HG02981 (cell line): ENCODE measurements at regions not wholly inside any gene's neighbourhood (a gene's known extent, or its start where the extent isn't known, plus 50 kb on each side); places are given as distances from the start of the nearest gene placed in this dataset.

Source experiments
- ATAC-seq: cut with Tn5 transposase; IDR thresholded peaks from one replicate; pipeline ENCODE4 v1.9.1; 2021; ENCODE audit warnings: mild to moderate bottlenecking, moderate library complexity; ENCODE audit not compliant: unreplicated experiment

DNA sequence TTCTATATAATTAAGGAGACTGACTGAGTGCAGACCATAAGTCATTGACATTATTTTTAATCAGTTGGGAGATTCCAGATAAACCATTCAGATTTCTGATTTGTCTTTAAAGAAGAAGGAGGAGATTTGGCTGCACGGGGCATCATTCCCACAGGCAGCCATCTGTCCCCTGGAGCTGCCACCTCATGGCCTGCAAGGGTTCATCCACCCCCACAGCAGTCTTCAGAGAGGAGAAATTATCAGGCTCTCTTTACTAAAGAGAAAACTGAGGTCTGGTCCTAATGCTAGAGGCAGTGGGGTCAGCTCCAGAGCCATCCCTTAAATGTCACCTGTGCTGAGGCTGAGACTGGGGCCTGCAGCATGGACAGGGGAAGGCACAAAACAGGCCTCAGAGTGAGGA, 501.3 kb upstream of the SULF2 start:
- ATAC-seq, result no peak

DNA sequence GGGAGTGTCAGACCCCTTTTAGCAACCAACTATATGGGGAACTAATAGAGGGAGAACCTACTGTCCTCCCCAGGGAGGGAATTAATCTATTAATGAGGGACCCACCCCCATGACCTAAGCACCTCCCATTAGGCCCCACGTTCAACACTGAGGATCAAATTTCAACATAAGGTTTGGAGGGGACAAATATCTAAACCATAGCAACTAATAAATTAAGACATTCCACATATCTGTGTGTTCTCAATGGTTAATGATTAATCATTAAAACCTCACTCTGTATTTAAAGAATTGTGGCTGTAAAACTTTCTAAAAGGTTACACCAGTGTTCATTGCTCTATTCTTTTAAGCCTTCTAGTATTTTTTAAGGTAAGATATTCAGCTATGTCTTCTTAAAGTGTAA, 500.4 kb upstream of the SULF2 start:
- no peak for ATAC-seq

DNA sequence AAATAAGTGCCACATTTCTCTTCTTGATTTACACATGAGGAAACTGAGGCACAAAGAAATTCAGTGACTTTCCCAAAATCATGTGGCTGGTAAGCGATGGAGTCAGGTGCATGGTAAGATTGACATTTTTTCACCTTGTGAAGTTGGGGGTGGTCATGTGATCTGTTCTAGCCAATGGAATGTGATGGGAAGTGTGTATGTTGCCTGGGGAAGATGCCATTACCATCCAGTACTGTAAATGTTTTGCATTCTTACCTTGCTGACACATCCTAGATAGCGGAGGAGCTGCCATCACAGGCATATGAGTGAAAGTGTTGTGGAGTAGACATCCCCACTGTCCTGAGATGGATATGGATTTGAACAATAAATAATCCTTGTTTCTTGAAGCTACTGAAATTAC, 499.6 kb upstream of the SULF2 start:
- no peak for ATAC-seq

DNA sequence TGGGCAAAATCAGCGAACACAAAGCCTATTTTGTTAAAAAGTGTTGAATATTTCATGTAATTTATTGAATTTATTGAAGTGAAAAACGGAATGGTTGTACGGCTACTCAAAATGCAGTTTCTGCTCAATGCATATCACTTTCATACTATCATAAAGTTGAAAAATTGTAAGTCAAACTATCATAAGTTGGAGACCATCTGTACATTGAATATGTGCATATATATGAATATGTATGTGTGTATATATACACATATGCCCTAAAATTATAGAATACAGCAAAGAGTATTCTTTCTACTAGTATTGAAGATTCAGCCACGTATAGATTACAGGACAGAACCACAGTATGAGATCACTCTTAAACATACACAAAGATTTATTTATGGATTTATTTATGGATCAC, 499.0 kb upstream of the SULF2 start:
- no peak for ATAC-seq

DNA sequence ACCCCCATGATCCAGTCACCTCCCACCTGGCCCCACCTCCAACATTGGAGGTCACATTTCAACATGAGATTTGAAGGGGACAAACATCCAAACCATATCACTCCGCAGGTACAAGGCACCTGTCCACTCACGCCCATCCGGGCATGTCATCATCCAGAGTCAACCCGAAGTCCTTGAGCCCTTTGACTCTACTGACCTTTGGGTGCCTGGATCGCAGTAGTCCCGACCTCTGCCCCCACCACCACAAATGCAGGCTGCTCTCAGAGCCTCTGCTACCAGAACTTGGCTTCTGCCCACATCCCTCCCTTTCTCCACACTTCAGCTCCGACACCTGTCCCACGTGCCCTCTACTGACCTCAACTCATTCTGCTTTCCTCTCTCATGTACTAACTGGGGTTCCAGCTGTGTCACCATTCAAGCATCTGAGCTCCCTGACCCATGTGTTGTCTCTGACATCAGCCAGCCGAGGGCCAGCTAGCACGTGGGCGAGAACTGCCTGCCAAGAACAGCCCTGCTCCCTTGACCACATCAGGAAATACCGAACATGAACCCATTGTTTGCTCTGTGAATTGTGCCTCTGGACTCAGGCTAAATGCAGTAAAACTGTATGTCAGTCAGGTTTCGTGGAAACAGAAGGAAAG, 498.3 kb upstream of the SULF2 start:
- no peak for ATAC-seq

DNA sequence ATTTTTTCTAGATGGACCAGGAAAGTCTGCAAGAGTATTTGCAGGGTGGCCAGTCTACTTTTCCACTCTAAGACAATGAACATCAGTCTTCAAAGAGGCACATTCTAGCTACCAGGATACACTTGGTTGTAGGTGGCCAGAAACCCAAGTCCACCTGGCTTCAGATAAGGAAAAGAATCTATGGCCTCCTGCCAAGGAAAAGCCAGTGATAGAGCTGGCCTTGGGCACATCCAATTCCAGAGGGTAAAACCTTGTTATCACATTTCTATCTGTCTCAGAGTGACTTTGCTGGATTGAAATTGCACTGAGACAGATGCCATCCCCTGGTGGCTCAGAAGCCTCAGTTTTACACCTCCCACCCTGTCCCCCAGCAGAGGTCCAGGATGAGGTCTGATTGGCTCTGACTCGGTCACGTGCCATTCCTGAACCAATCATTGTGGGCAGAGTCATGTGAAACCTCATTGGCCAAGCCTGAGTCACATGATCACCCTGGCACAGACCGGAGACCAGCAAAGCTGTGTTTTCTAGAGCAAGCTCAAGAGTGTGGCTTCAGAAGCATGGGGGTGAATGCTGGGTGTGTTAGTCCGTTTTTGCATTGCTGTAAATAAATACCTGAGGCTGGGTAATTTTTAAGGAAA, 497.4 kb upstream of the SULF2 start:
- ATAC-seq, result no peak

DNA sequence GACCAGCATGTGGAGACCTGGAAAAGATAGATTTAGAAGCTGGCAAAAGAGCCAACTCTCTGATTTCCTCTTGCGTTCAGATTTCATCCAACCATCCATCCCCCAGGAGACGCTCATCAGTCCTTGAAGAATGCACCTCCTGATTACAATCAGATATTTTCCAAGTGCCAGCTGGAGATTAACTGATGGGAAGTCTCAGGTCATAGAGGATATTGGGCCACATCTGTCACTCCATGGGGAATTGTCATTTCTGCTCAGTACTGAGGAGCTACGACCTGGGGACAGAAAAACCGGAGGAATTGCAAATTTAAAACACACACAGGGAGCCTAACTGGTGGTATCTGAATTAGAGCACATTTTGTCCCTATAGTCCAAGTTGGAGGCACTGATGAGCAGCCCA, 496.2 kb upstream of the SULF2 start:
- ATAC-seq, result no peak

DNA sequence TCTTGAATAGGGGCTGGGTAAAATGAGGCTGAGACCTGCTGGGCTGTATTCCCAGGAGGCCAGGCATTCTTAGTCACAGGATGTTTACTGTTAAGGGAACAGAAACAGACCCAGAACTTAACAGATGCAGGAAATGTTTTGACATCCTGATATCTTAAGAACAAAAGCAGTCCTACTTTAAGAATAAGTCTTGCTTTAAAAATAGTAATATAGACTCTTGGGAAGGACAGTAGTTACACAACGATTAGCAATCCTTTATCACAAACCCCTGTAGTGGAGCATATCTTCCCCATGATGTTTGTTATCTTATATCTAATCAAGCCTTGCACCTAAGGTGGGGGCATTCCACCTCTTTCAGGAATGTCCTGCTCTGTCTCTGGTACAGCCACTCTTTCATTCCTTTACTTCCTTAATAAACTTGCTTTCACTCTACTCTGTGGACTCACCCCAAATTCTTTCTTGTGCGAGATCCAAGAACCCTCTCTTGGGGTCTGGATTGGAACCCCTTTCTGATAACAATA, 493.7 kb upstream of the SULF2 start:
- no peak for ATAC-seq

DNA sequence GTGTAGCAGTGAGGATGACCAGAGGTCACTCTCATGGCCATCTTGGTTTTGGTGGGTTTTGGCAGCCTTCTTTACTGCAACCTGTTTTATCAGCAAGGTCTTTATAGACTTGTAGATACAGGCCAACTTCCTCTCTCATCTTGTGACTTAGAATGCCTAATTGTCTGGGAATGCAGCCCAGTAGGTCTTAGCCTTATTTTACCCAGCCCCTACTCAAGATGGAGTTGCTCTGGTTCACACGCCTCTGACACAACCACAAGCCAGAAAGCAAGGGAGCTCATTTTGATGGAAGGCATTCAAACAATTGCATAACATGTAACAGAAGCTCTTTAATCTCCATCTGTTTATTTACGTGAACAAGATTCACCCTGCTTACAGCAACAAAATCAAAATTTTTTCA, 492.0 kb upstream of the SULF2 start:
- no peak for ATAC-seq

DNA sequence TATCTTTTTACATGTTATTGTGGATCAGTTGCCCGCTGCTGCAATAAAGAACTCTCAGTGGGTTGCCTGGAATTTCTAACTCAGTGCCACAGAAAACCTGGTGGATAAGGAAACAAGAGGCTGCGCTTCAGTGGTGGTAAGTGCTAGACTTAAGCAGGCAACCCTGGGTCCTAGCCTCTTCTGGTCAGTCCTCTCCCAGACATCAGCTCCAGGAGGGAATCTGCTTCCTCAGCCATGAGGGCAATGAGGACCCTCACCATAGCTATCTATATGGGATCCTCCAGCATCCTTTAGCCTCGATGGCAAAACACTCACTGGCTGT, 490.7 kb upstream of the SULF2 start:
- ATAC-seq, result no peak

DNA sequence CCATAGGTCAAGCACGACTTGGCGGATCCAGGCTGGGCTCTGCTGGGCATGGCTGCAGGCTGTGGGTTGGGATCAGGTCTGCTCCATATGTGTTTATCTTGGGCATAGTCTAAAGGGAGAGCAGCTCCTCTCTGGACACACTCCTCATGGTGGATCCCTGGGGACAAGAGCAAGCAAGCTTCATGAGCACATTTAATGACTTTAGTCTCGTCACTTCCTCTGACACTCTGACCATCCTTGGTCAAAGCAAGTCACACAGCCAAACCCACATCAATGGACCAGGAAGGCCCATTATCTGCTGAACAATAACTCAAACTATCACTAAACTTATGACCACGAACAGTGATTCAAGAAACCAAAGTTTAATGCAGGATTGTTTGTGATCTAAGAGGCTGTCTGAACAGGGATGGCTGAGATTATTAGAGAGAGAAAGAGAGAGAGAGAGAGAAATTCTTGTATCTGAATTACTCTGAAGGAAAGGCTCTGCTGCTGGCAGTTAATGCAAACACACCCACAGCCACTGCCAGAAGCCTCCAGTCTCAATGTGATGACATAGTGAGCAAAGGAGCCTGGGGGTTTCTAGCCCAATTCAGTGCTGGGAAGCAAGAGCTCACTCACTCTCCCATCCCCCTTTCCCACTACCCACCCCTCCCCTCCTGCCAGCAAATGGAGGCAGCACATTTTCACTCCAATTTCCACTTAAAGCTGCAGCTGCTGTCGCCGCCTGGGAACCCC, 490.2 kb upstream of the SULF2 start:
- no peak for ATAC-seq

DNA sequence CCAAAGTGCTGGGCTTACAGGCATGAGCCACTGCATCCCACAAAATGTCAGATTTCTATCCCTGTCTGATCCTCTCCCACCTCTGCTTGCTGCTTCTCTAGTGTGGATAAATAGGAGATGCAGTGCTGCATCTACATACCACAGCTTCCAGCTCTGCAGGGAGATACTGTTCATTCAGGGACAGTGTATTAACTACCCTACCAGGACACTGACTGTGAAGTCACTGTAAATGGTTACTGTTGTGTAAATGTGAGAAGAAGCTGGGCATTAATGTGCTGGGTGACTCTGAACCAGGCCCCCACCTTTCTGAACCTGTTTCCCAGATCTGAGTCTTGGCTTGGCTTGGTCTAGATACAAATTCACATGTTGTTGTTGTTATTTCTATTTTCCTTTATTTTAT, 488.6 kb upstream of the SULF2 start:
- no peak for ATAC-seq

DNA sequence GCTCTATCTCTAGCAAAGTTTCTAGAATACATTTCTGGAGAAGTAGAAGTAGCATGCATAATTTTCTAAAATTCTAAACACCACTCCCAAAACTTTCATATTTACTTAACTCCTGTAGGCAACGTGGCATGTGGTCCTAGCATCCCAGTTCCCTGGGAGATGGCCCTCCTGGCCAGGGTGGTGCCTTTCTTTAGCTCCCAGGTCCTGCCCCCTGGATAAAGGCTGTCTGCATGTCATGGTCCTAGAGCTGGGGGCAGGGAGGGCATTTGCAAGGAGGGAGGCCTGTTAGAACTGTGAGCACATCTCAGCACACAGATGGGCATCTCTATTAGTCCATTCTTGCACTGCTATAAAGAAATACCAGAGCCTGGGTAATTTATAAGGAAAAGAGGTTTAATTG, 485.6 kb upstream of the SULF2 start:
- no peak for ATAC-seq

DNA sequence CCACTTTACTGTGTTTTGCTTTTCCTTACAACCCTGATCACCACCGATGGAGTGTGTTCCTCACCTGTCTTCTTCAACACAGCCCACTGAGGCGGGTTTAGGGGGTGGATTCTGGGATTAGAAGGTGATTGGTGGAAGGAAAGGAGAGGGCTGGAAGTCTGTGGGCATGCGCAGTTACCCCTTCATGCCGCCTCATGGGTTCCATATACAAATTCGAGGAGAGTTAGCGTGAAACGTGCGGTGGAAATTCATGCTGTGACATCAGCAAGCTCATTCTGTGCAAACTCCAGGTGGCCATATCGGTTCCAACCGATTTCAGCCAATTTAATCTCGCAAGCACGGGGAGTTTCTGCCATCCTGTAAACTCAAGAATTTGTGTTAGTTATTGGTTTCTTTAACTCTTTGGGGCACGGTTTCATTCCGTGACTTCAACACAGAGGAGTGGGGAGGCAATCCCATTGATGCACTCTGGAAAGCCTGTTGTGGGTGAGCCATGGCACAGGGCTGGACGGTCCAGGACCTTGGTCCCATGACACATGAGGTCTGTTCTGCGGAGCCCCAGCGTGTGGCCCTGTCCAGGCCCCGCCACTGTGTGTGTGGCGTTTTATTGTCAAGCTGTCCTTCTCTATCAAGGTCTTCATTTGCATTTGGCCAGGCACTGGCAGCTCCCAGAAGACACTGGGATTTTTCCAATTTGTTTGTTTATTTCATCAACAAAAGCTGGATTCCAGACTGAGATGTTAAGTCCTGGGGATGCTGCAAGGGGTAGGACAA, 482.8 kb upstream of the SULF2 start:
- no peak for ATAC-seq

DNA sequence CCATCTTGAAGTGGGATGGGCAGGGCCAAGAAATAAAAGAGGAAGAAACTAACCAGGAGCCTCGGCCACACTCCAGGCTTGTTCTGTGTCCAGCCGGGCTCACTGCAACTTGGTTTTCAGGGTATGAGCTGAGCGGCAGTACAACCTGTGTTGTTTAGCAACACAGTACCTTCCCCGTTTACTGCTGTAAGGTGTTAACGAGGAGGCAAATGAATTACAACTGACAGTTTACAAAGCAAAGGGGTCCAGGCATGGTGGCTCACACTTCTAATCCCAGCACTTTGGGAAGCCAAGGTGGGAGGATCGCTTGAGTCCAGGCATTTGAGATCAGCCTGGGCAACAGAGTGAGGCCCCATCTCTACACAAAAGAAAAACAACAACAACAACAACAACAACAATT, 481.3 kb upstream of the SULF2 start:
- no peak for ATAC-seq

DNA sequence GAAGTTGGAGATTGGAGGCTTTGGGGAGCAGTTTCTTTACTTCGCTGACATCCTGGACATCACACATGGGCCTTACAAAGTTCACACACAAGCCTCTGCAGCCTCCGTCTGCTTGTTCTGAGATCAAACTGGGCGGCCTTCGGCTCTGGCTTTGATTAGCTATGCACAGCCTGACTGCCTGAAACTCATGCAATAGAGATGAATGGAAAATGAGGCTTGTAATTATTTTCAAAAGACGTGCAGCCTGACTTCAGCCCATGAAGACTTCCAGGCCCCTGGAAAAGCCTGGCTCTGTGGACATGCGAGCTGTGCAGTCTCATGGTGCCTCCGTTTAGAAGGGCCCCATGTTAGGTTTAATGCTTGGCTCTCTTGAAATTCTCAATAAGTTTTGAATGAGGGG, 480.5 kb upstream of the SULF2 start:
- no peak for ATAC-seq

DNA sequence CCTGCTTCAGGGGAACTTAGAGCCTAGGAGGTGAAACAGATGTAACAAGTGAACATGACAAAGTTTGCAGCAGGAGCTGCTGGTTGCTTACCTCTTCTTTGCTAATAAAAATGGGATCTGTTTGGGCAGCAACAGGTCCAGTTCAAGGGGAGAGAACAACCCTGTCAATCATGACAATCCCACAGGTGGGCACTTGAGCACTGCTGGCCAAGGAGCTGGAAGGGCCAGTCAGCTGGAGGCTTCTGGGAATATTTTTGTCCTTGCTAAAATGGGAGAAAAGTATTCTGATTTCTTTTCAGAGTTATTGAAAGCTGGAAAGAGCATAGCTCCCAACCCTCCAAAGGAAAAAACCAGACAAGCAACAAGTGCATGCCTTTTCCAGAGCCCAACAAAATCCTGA, 477.7 kb upstream of the SULF2 start:
- ATAC-seq, result no peak

DNA sequence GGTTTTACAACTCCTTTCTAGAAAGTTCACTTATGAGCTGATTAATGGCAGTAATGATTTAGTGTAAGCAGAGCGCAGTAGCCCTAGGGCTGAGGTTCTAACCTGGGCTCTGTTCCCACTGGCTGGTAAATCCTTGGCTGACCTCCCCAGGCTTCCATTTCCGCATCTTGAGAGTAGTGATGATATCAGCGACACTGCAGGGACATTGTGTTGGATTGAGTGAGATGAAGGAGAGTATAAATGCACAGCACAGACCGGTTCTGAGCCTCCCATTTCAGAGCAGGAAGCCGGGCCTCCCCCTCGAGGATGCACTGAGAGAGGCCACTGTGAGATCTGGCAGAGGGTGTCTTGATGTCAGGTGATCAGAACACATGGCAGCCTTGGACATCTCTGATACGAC, 477.2 kb upstream of the SULF2 start:
- no peak for ATAC-seq

DNA sequence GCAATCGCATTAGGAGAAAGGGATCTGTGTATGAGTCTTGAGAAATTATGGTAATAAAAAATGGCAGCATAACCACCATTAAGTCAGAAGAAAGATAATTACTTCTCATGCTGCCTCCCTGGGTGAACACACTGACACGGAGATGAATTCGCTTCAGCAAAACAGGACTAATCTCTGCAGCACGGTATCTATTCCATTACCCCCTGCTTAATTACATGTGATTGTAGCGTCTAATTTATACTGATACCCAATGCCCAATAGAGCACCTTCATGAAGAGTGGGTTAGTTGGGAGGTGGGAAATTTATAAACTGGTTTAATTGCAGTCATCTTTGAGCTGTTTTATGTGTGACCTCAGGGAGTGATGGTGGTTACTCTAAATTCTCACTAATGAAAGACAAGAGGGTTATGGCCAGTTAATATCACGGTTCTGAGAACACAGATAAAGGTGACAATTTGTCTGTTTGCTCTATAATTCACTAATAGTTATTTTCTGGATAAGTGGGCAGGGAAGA, 476.2 kb upstream of the SULF2 start:
- no peak for ATAC-seq

DNA sequence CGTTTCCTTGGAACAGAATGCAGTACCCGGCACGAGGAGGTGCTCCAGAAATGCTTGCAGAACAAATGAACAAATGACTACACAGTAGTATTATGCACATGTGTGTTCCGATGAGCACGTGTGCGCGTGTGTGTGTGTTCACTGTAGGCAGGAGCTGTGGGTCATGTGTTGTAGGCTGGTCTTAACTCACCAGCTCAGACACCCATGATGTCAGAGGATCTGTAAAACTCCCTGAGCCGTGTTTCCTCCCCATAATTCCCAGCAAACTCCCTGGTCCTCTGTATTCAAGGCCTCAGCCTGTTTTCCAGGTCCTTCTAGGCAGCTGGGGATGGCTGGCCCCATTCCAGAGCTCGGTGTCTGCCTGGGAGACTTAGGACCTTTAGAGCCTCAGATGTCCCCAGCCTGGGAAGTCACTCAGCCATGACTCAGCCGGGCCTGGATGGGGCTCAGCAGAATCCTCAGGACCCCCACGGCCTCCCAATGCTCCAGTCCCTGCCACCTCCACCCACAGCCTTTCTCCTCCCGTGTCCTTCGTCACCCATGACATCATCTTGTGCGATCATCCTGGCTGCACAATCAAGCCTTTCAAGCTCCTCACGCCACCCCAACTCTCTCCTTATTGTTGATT, 475.0 kb upstream of the SULF2 start:
- no peak for ATAC-seq

DNA sequence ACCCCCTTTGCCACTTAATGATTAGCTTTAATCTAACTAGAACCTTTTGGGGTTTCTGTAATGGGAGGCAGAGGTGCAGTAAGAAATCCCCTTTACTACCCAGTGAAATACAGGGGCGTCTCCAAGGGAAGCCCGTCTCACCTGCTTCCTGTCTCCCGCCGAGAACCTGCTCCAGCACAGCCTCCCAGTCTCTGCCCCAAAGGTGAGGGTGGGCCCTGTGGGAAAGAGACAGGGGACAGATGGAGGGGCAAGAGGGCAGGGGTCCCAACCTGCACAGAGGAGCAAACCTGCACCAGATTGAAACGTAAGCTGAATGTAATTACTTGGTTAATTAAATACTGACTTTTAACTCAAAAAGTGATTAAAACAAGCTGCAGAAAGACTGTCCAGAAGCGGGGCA, 474.2 kb upstream of the SULF2 start:
- no peak for ATAC-seq
